ENCODE measurements at regions not wholly inside any gene's neighbourhood (a gene's known extent, or its start where the extent isn't known, plus 50 kb on each side); places are given as distances from the start of the nearest gene placed in this dataset.

DNA sequence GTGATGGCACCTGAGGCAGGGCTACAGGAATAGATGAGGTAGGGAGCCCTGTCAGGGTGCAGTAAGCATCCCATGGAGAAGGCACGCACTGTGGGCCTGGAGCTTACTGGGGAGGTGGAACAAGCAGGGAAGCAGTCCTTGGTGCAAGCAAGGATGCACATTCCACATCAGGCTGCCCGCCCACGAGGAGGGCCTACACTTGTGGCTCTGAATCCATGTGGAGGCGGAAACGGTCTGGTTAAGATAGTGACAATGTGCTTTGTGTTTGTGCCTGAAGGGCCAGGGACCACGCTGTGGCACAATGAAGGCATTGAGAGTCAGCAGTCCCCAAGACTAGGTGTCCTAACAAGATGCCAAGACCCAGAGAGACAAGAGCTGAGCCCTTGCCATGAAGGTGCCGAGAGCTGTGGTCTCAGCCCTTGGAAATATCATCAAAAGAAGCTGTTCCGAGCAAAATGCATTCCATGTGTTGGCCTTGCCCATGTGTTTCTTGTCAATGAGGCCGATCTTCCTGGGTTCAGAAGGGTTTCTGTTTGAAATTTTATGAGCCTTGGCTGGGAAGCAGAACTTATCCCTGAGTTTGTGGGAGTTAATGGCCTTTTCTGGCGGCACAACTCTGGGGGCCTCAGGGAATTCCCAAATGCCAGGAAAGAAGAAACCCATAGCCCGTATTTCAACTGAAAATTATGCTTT is 111.9 kb downstream of the NGF start:
- Histone ChIP-seq H3K4me1 (no peaks in the 10 kb centered on the region), H3K9me3 (no peaks in the 10 kb centered on the region), H3K4me3 (no peak overlapping the region), H3K27ac (no peak overlapping the region), H3K27me3 (no peaks in the 10 kb centered on the region), H3K36me3 (no peaks in the 10 kb centered on the region)
- no peak for TF ChIP-seq CTCF (IDR thresholded peaks at IDR 0.05)
- no peak for DNase-seq
- no peak for ATAC-seq
- intact Hi-C loops (cut with DNase I) = no loop called here

DNA sequence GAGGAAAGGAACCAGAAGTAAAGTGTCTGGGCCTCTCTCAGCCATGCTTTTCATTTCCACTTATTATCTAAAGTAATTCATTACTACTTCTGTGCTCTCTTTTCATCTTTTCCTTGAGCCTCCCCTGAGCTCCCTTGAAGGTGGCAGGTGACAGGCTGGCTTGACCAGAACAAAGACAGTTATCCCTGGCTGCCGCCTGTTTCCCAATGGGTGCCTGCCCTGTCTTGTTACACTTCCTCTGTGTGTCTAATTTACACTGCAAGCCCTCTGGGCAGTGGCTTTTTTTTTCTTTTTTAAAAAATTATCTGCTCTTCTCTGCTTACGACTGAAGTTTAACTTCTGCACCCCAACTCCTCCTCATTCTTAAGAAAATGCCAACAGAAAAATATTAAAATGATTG is 113.4 kb downstream of the NGF start:
- intact Hi-C loops (cut with DNase I) = no loop called here
- no peaks in the 10 kb centered on the region for H3K9me3 ChIP-seq
- H3K36me3 ChIP-seq = no peaks in the 10 kb centered on the region
- H3K4me1 ChIP-seq = no peaks in the 10 kb centered on the region
- DNase-seq = no peak
- ATAC-seq = no peak
- H3K4me3 ChIP-seq = no peak overlapping the region
- TF ChIP-seq CTCF (IDR thresholded peaks at IDR 0.05) = no peak
- H3K27ac ChIP-seq = no peak overlapping the region
- no peaks in the 10 kb centered on the region for H3K27me3 ChIP-seq

- no peak for TF ChIP-seq CTCF (IDR thresholded peaks at IDR 0.05)
- Histone ChIP-seq H3K27ac (no peak overlapping the region), H3K36me3 (no peaks in the 10 kb centered on the region), H3K4me3 (no peak overlapping the region), H3K27me3 (no peaks in the 10 kb centered on the region), H3K4me1 (no peaks in the 10 kb centered on the region), H3K9me3 (no peaks in the 10 kb centered on the region)
- no peak for DNase-seq
- no peak for ATAC-seq
- intact Hi-C loops (cut with DNase I) = no loop called here
Observed at GRCh38 chr1:115222616-115223402, 115.2 kb downstream of the NGF start.

GRCh38 chr1:115220340-115221270 is 117.4 kb downstream of the NGF start:
- DNase-seq = no peak
- intact Hi-C loops (cut with DNase I) = no loop called here
- Histone ChIP-seq H3K4me1 (no peaks in the 10 kb centered on the region), H3K4me3 (no peak overlapping the region), H3K36me3 (no peaks in the 10 kb centered on the region), H3K27me3 (no peaks in the 10 kb centered on the region), H3K9me3 (no peaks in the 10 kb centered on the region), H3K27ac (no peak overlapping the region)
- no peak for ATAC-seq
- TF ChIP-seq CTCF (IDR thresholded peaks at IDR 0.05) = no peak

- no peaks in the 10 kb centered on the region for H3K36me3 ChIP-seq
- intact Hi-C loops (cut with DNase I) = no loop called here
- DNase-seq = no peak
- TF ChIP-seq CTCF (IDR thresholded peaks at IDR 0.05) = no peak
- ATAC-seq = no peak
- H3K9me3 ChIP-seq = no peaks in the 10 kb centered on the region
- no peaks in the 10 kb centered on the region for H3K4me1 ChIP-seq
- H3K27me3 ChIP-seq = no peaks in the 10 kb centered on the region
- no peak overlapping the region for H3K4me3 ChIP-seq
- no peak overlapping the region for H3K27ac ChIP-seq
Observed at GRCh38 chr1:115219927-115220326, 118.1 kb downstream of the NGF start.
